GM19468 (cell line): ENCODE measurements at regions not wholly inside any gene's neighbourhood (a gene's known extent, or its start where the extent isn't known, plus 50 kb on each side); places are given as distances from the start of the nearest gene placed in this dataset.
"Not testable (repeated sequence)": the region's sequence is repeated elsewhere in the genome, so short reads cannot be mapped to it uniquely, and the experiment has no call there.

ENCODE experiments used
- ATAC-seq: cut with Tn5 transposase; IDR thresholded peaks from one replicate; pipeline ENCODE4 v1.9.1; 2021; ENCODE audit warnings: mild to moderate bottlenecking, moderate library complexity, moderate number of reproducible peaks; ENCODE audit not compliant: unreplicated experiment; ENCODE audit errors: extremely low read depth

- no peak for ATAC-seq
Measured at GRCh38 chr12:90831712-90832111, 123.3 kb downstream of the CCER1 start.

DNA sequence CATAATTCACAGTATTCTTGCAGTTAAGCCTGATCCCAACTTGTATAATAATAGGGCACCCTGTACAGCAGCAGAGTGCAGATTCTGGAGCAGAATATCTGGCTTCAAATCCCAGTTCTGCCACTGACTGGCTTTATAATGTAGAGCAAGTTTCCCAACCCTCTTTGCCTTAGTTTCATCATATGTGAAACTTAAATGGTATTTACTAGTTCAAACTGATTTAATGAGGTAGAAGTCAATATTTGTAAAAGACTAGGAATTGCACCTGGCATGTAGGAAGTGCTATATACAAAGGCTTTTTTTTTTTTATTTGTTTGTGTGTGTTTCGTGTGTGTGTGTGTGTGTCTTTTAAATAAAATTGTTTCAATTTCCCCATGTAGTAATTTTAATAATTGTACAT, 125.9 kb downstream of the CCER1 start:
- ATAC-seq = no peak

DNA sequence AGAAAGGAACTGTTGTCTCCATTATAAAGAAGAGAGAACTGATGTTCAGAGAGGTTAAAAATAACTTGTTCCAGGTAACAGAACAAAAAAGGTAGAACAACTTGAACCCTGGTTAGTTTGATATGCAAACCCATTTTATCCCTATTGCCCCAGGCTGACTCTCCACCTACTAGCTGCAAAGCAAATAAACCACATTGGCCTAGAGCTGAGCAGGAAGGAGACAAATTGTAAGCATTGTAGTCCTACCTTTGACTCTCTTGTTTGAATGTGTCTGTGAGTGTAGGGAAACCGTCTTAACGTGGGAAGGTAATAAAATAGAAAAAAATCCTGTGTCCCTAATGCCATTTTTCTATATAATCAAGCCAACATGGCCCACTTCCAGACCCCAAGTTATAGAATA, 126.4 kb downstream of the CCER1 start:
- ATAC-seq = no peak

DNA sequence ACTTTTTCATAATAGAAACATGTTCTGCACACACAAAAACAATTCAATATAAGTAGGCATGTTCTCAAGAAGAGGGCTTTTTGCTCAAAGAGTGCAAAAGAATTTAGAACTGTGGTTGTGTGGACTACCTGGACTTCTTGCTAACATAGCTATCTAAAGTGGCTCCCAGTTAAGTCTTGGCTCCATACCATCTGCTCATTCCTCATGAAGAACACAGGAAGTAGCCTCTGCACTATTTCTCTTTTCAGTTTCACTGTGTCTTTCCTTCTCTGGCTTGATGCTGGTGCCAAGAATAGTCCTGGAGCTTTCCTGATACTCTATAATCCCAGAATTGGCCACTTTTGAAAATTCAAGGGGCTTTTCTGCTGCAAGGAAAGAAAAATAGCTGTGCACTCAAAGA, 127.4 kb downstream of the CCER1 start:
- ATAC-seq = no peak

DNA sequence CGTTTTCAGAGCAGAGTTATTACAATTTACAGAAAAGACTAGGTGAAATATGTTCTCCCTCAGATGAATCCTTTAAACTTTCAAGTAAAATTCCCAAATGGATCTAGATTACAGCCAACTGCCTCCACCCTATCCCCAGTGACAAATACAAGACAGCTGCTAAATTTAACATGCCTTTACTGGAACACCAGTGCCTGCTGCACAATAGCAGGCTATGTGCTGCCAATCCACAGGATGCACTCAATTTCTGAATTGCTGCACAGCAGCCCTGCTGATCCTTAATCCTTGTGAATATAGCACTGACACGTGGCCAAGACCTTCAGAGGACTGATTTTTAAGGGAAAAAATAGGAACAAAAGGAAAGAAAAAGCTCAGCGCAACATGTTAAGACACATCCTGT, 128.9 kb downstream of the CCER1 start:
- ATAC-seq = no peak

- no peak for ATAC-seq
Measured at GRCh38 chr12:90823859-90824258, 131.1 kb downstream of the CCER1 start.

DNA sequence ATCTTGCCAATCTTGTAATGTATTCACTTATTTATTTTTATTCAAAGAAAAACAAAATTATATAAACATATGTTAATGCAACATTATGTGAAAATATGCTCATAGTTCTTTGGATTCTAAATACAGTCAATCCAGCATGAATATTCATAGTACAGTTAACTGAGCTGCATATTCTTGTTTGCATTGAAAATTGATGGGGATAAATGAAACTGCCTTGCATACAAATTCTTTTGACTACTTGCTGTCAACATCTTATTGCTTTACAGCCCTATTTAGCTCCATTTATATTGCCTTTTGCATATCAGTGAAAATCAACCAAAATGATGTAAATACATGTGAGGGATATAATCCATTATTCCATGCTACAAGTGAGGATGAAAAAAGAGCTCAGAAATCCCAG, 135.3 kb downstream of the CCER1 start:
- no peak for ATAC-seq

DNA sequence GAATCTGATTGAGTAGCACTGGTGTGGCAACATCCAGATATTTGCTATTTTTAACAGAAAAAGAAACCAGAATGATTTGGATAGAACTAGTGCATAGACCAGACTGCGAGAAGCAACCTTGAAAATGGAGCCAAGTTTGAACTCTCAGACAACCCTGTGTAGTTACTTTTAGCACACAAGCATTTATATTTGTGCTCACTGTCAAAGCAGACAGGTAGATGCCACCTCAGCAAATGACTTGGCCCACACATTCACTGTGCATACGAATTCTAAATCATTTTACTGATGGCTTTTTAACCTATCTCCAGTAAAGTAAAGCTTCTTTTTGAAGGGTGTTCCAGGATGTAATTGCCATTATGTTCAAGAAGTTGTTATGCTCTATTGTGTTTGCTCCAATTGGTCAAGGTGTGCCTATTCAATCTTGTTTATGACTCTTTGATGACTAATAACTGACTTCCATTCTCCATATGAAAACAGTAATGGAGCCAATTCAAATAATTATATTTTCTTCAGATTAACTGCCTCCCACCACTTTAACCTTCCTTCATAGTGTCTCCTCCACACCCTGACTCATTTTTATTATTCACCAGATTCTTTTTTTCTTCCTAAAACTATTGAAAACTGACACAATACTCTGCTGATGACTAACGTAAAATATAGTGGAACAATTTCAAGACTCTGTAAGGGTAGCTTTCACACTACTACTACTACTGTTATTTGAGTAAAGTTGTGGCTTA, 138.5 kb downstream of the CCER1 start:
- no peak for ATAC-seq

DNA sequence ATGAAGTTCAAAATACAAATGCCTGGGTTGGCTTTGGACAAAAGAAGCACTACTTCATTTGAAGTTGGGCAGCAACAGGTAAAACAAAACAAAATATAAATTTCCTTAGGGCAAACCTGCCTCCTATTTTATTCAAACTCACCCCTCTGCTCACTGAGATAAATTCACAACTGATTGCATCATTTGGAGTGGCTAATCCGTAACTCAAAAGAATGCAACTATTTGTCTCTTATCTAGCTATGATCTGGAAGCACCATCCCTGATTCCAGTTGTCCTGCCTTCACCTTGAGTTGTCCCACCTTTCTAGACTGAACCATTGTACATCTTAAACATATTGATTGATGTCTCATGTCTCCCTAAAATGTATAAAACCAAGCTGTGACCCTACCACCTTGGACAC, 145.0 kb downstream of the CCER1 start:
- ATAC-seq = no peak

DNA sequence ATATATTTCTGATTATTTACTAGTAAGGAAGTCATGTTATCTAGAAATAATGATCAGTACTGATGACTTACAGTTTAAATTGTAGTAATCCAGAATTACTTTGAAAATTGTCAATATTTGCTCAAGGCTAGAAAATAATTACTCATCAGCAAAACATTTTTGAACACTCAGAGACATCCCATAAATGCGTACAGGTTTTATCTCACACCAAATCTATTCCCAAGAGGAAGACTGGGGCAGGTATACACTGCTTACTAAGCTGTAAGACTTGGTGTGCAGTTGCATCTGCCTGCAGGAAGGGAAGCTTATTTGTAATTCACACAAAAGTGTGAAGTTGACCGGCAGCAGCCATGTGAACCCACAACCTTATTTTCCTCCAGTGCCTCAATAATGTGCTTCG, 146.4 kb downstream of the CCER1 start:
- no peak for ATAC-seq

- ATAC-seq = no peak
Measured at GRCh38 chr12:90802727-90803126, 152.2 kb downstream of the CCER1 start.

DNA sequence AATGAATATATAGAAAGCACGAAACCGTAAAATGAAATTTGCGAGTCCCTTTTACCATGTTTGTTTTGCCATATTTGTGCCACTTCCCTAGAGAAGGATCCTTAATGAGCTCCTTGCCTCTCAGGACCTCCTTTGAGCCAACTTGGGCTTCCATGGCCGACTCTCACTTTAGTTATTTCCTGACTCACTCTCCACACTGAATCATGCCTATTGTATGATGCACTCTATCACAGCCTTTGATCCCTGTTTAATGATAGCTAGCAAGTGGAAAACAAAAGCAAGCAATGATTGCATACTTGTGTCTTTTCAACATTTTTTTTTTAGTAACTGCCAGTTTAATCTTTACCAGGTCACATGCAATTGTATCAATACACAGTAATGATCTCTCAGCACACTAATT, 153.2 kb downstream of the CCER1 start:
- no peak for ATAC-seq

- no peak for ATAC-seq
Measured at GRCh38 chr12:90794212-90794611, 160.8 kb downstream of the CCER1 start.

DNA sequence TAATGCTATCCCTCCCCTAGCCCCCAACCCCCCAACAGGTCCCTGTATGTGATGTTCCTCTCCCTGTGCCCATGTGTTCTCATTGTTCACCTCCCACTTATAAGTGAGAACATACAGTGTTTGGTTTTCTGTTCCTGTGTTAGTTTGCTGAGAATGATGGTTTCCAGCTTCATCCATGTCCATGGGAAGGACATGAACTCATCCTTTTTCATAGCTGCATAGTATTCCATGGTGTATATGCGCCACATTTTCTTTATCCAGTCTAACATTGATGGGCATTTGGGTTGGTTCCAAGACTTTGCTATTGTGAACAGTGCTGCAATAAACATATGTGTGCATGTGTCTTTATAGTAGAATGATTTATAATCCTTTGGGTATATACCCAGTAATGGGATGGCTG, 162.3 kb downstream of the CCER1 start:
- not testable (repeated sequence) for ATAC-seq

DNA sequence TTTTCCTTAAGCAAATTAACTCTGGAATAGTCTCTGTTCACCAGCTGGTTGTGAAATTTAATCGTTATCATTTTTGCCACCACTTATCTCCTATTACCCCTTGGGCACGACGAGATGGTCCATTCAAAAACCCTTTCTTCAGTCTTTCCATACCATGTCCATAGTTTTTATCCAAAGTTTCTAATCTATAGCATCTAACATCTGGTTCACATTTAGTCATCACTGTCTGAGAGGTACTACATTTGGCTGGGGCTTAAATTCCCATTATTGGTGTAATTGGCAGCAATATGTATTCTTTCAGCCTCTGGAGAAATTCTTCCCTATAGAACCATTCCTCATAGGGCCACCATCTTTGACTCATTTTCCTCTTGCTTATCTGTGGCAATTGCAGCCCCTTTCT, 163.5 kb downstream of the CCER1 start:
- ATAC-seq = no peak

DNA sequence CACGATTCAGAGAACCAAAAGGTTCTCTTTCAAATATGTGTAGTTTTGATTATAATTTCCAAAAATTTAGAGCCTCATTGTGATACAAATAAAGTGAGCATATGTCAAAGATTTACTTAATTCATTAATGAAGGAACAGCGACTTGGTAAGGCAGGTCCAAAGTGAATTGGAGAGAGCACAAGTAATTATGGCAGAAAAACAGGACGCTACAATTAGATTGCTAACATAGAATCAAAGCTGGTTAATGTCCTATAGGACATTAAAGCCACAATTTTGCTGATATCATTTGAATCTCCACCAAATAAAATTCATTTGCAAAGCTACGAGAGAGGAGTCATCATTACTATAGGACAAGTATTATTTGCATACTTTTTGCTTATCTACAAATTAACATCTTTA, 164.2 kb downstream of the CCER1 start:
- ATAC-seq = no peak

DNA sequence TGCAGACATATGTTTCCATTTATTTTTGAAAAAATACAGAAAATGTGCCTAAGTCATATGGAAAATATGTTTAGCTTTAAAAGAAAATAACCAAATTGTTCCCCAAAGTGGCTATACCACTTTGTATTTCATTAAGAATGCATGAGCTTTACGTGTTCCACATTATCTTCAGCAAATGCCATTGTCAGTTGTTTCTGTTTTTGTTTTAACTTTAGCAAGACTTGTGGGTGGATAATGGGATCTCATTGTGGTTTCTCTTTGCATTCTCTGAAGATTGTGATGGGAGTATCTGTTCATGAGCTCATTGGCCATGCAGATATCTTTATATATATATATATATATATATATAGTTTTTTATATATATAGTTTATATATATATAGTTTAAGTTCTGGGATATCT, 181.5 kb downstream of the CCER1 start:
- ATAC-seq = no peak

GRCh38 chr12:90770861-90771260, 184.1 kb downstream of the CCER1 start:
- no peak for ATAC-seq

DNA sequence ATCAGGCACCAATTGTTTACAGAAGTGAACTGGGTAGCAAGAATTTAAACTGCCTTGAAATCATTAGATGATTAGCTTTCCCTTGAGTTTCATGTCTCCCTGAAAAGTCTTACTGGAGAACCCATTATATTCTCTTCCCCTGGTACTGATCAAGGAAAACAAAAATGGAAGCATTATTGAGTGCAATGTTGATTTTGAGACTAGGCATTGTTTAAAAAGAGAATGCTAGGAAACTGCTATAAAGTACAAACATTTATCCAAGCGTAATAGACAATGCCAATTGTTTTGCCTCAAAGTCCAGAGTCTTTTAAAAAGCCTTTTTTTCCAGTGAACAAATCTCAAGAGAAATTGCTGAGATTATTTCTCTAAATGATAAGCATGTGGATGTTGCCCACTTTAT, 197.0 kb downstream of the CCER1 start:
- no peak for ATAC-seq

GRCh38 chr12:90745211-90745610, 209.8 kb downstream of the CCER1 start:
- no peak for ATAC-seq

GRCh38 chr12:90741611-90742010, 213.4 kb downstream of the CCER1 start:
- ATAC-seq = no peak

- no peak for ATAC-seq
Measured at GRCh38 chr12:90729736-90730135, 225.2 kb downstream of the CCER1 start.

GRCh38 chr12:90712671-90713070, 242.3 kb downstream of the CCER1 start:
- no peak for ATAC-seq
